ENCODE measurements at regions not wholly inside any gene's neighbourhood (a gene's known extent, or its start where the extent isn't known, plus 50 kb on each side); places are given as distances from the start of the nearest gene placed in this dataset.

DNA sequence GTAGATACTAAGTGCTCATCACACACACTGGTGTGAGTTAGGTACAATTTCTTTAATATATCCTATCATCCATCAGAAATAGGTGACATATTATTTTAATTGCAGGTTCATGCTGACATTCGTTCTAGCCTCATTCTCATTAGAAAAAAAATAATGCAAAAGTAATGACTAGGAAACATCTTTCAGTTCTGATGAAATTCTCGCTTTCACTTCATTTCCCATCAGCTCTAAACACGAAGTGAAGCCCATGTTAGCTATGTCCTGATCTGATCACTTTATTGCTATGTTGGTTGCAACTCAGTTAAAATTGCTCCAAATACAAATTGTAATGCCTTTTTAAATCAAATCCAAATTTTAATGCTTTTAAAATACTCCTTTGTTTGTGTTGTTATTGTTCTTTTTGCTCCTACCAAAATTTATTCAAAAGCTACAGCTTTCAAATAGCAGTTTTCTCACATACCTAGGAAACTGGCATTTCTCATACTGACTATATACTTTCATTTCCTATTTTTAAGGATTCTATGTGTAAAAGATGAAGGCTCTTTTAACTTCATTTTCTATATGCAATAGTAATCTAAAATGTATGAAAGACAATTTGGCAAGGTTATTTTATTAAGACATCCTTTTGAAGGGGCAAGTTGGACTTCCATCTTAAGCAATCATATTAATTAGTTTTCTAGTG, 1237.8 kb upstream of the ACO1 start:
- TF ChIP-seq, protein P1, sequence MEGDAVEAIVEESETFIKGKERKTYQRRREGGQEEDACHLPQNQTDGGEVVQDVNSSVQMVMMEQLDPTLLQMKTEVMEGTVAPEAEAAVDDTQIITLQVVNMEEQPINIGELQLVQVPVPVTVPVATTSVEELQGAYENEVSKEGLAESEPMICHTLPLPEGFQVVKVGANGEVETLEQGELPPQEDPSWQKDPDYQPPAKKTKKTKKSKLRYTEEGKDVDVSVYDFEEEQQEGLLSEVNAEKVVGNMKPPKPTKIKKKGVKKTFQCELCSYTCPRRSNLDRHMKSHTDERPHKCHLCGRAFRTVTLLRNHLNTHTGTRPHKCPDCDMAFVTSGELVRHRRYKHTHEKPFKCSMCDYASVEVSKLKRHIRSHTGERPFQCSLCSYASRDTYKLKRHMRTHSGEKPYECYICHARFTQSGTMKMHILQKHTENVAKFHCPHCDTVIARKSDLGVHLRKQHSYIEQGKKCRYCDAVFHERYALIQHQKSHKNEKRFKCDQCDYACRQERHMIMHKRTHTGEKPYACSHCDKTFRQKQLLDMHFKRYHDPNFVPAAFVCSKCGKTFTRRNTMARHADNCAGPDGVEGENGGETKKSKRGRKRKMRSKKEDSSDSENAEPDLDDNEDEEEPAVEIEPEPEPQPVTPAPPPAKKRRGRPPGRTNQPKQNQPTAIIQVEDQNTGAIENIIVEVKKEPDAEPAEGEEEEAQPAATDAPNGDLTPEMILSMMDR (conservative IDR thresholded peaks at IDR 0.05) = no peak
- H3K36me3 Mint-ChIP-seq (ENCODE audit: low read depth) = no peaks in the 10 kb centered on the region
- H3K9ac ChIP-seq (ENCODE audit: extremely low read depth, low read length, poor library complexity, severe bottlenecking) = no peak overlapping the region
- H3K9me3 Mint-ChIP-seq = no peaks in the 10 kb centered on the region
- H3K36me3 ChIP-seq (ENCODE audit: control insufficient read depth, insufficient read depth, low read length) = no peaks in the 10 kb centered on the region
- H3K27ac Mint-ChIP-seq = no peak overlapping the region
- DNase-seq = no peak
- H3K27ac ChIP-seq (ENCODE audit: low read depth, low read length) = no peak overlapping the region
- H3K9me3 ChIP-seq (ENCODE audit: control insufficient read depth, low read length) = no peaks in the 10 kb centered on the region
- H3K27me3 Mint-ChIP-seq (ENCODE audit: insufficient read depth) = no peaks in the 10 kb centered on the region
- no peak overlapping the region for H3K4me3 Mint-ChIP-seq
- 95 to 100% methylated on average over 2 to 3 of the region's 3 CpGs for WGBS, 2 experiments (ENCODE audit: insufficient coverage in 1 of 2, insufficient read length in 1 of 2)
- H3K27me3 ChIP-seq (ENCODE audit: control insufficient read depth, insufficient read depth, low read length, poor library complexity, severe bottlenecking) = no peaks in the 10 kb centered on the region
- H3K4me3 ChIP-seq (ENCODE audit: low read length) = no peak overlapping the region
- H3K4me1 ChIP-seq (ENCODE audit: control insufficient read depth, insufficient read depth, low read length) = no peaks in the 10 kb centered on the region
- no peaks in the 10 kb centered on the region for H3K4me1 Mint-ChIP-seq

DNA sequence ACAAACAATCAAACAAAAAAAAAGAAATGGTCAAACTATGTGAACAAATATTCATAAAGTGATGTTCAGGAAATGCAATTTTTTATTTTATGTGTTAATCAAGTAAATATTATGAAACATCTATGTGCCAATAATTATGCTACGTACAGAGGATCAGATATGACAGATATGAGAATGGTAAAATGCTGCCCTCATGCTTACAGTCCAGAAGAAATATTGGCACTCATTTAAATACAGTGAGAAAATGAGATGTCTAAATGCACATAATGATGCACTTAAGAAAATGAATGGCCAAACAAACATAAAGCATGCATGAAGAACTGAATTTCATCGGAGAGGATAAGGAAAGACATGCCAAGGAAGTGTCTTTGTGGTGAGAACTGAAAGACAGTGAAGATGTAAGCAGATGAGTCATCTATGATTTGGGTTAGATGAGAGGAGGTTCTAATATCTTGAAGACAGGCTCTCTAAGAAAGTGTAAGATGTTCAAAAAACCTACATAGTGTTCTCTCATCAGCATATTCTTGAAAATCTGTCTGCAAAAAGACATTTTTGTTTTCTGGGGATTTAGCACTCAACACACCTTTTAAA, 1231.1 kb upstream of the ACO1 start:
- H3K27ac ChIP-seq (ENCODE audit: low read depth, low read length) = no peak overlapping the region
- no peak for DNase-seq
- H3K9me3 Mint-ChIP-seq = peaks cover 3% of the 10 kb centered on the region
- H3K27me3 Mint-ChIP-seq (ENCODE audit: insufficient read depth) = no peaks in the 10 kb centered on the region
- 88 to 89% methylated on average over 1 to 2 of the region's 2 CpGs for WGBS, 2 experiments (ENCODE audit: insufficient coverage in 1 of 2, insufficient read length in 1 of 2)
- TF ChIP-seq, protein P1 (conservative IDR thresholded peaks at IDR 0.05) = no peak
- H3K36me3 ChIP-seq (ENCODE audit: control insufficient read depth, insufficient read depth, low read length) = no peaks in the 10 kb centered on the region
- no peaks in the 10 kb centered on the region for H3K27me3 ChIP-seq (ENCODE audit: control insufficient read depth, insufficient read depth, low read length, poor library complexity, severe bottlenecking)
- no peak overlapping the region for H3K27ac Mint-ChIP-seq
- H3K4me1 ChIP-seq (ENCODE audit: control insufficient read depth, insufficient read depth, low read length) = no peaks in the 10 kb centered on the region
- H3K4me1 Mint-ChIP-seq = no peaks in the 10 kb centered on the region
- H3K9ac ChIP-seq (ENCODE audit: extremely low read depth, low read length, poor library complexity, severe bottlenecking) = no peak overlapping the region
- H3K9me3 ChIP-seq (ENCODE audit: control insufficient read depth, low read length) = no peaks in the 10 kb centered on the region
- no peak overlapping the region for H3K4me3 ChIP-seq (ENCODE audit: low read length)
- H3K4me3 Mint-ChIP-seq = no peak overlapping the region
- no peaks in the 10 kb centered on the region for H3K36me3 Mint-ChIP-seq (ENCODE audit: low read depth)

DNA sequence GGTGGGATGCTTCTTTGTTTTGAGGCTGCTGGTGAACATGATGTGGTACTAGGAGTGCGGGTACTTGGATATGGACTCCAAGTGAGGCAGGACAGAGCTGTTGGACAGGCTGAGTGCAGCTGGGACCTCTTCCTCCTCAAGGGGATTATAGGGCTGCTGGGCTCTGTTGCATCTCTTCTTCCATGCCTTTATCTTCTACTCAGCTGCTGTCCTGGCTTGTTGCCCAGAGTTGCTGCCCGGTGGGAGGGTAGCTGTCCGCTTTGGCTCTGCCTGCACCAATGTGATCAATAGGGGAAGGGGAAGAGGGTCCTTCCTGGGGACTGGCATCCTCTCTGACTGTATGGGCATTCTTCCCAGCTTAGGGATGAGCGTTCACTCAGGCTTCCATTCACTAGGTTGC, 1217.9 kb upstream of the ACO1 start:
- no peaks in the 10 kb centered on the region for H3K9me3 ChIP-seq (ENCODE audit: control insufficient read depth, low read length)
- H3K4me1 Mint-ChIP-seq = no peaks in the 10 kb centered on the region
- DNase-seq = no peak
- TF ChIP-seq, protein P1 (conservative IDR thresholded peaks at IDR 0.05) = no peak
- no peaks in the 10 kb centered on the region for H3K36me3 ChIP-seq (ENCODE audit: control insufficient read depth, insufficient read depth, low read length)
- H3K27me3 ChIP-seq (ENCODE audit: control insufficient read depth, insufficient read depth, low read length, poor library complexity, severe bottlenecking) = no peaks in the 10 kb centered on the region
- H3K27ac Mint-ChIP-seq = no peak overlapping the region
- 94 to 100% methylated on average over 1 to 4 of the region's 4 CpGs for WGBS, 2 experiments (ENCODE audit: insufficient coverage in 1 of 2, insufficient read length in 1 of 2)
- no peaks in the 10 kb centered on the region for H3K27me3 Mint-ChIP-seq (ENCODE audit: insufficient read depth)
- H3K27ac ChIP-seq (ENCODE audit: low read depth, low read length) = no peak overlapping the region
- H3K4me1 ChIP-seq (ENCODE audit: control insufficient read depth, insufficient read depth, low read length) = no peaks in the 10 kb centered on the region
- no peak overlapping the region for H3K4me3 ChIP-seq (ENCODE audit: low read length)
- no peaks in the 10 kb centered on the region for H3K36me3 Mint-ChIP-seq (ENCODE audit: low read depth)
- peaks cover 2% of the 10 kb centered on the region for H3K9me3 Mint-ChIP-seq
- H3K4me3 Mint-ChIP-seq = no peak overlapping the region
- no peak overlapping the region for H3K9ac ChIP-seq (ENCODE audit: extremely low read depth, low read length, poor library complexity, severe bottlenecking)
